Activated CD4-positive, alpha-beta T cell treated with anti-CD3 and anti-CD28 coated beads for 1 hour (primary cell): ENCODE measurements at regions not wholly inside any gene's neighbourhood (a gene's known extent, or its start where the extent isn't known, plus 50 kb on each side); places are given as distances from the start of the nearest gene placed in this dataset.
"Not testable (repeated sequence)": the region's sequence is repeated elsewhere in the genome, so short reads cannot be mapped to it uniquely, and the experiment has no call there.

Experiments
- DNase-seq: peaks from one replicate; pipeline ENCODE4 v3.0.0-alpha.2; 2020

GRCh38 chr1:194039578-194039977 is 853.2 kb upstream of the B3GALT2 start:
- DNase-seq = no peak

GRCh38 chr1:194033646-194034045 is 847.2 kb upstream of the B3GALT2 start:
- no peak for DNase-seq

- no peak for DNase-seq
Observed at GRCh38 chr1:194028002-194028401, 841.6 kb upstream of the B3GALT2 start.

GRCh38 chr1:194026422-194026821 is 840.0 kb upstream of the B3GALT2 start:
- no peak for DNase-seq

GRCh38 chr1:194024659-194025058 is 838.2 kb upstream of the B3GALT2 start:
- DNase-seq = no peak

GRCh38 chr1:194014014-194014413 is 827.6 kb upstream of the B3GALT2 start:
- no peak for DNase-seq

- no peak for DNase-seq
Observed at GRCh38 chr1:194013561-194013960, 827.1 kb upstream of the B3GALT2 start.

GRCh38 chr1:194004146-194004545 is 817.7 kb upstream of the B3GALT2 start:
- no peak for DNase-seq

- not testable (repeated sequence) for DNase-seq
Observed at GRCh38 chr1:194001726-194002350, 815.4 kb upstream of the B3GALT2 start.

- DNase-seq = no peak
Observed at GRCh38 chr1:193988885-193989284, 802.5 kb upstream of the B3GALT2 start.

GRCh38 chr1:193979219-193979618 is 792.8 kb upstream of the B3GALT2 start:
- no peak for DNase-seq

- no peak for DNase-seq
Observed at GRCh38 chr1:193974286-193974798, 787.9 kb upstream of the B3GALT2 start.

- DNase-seq = no peak
Observed at GRCh38 chr1:193973428-193973827, 787.0 kb upstream of the B3GALT2 start.

GRCh38 chr1:193971595-193971994 is 785.2 kb upstream of the B3GALT2 start:
- no peak for DNase-seq

GRCh38 chr1:193960499-193960898 is 774.1 kb upstream of the B3GALT2 start:
- DNase-seq = no peak

GRCh38 chr1:193960040-193960439 is 773.6 kb upstream of the B3GALT2 start:
- DNase-seq = no peak

GRCh38 chr1:193957556-193958095 is 771.2 kb upstream of the B3GALT2 start:
- DNase-seq = no peak

GRCh38 chr1:193952778-193953374 is 766.5 kb upstream of the B3GALT2 start:
- DNase-seq = no peak

- DNase-seq = no peak
Observed at GRCh38 chr1:193951984-193952383, 765.6 kb upstream of the B3GALT2 start.

GRCh38 chr1:193944454-193944853 is 758.0 kb upstream of the B3GALT2 start:
- DNase-seq = no peak

- no peak for DNase-seq
Observed at GRCh38 chr1:193940176-193940575, 753.8 kb upstream of the B3GALT2 start.

GRCh38 chr1:193939585-193939984 is 753.2 kb upstream of the B3GALT2 start:
- no peak for DNase-seq

GRCh38 chr1:193937308-193937707 is 750.9 kb upstream of the B3GALT2 start:
- no peak for DNase-seq

- no peak for DNase-seq
Observed at GRCh38 chr1:193932979-193933378, 746.6 kb upstream of the B3GALT2 start.

- DNase-seq = no peak
Observed at GRCh38 chr1:193931356-193931755, 744.9 kb upstream of the B3GALT2 start.
